ENCODE measurements at regions not wholly inside any gene's neighbourhood (a gene's known extent, or its start where the extent isn't known, plus 50 kb on each side); places are given as distances from the start of the nearest gene placed in this dataset.
A peak's percentile ranks its signal among the peaks of the same experiment; 100 is the strongest.

GRCh38 chr1:224565611-224566406 lies 50.3 kb upstream of the CNIH3 start:
- H2AFZ ChIP-seq (ENCODE audit: low read depth, low read length), result peak overlapping the region; percentile 39
- no peak for TF ChIP-seq CTCF (IDR thresholded peaks at IDR 0.05; ENCODE audit: insufficient read depth, low read depth, low read length)
- no peak for TF ChIP-seq EZH2 (IDR thresholded peaks at IDR 0.05; ENCODE audit: insufficient read depth, low read length)
- Mint-ChIP-seq H3K27ac (ENCODE audit: unreplicated experiment) (peak overlapping the region; percentile 83), H3K4me1 (ENCODE audit: low read depth, unreplicated experiment) (peaks cover 16% of the 10 kb centered on the region), H3K27me3 (ENCODE audit: low read depth, unreplicated experiment) (no peaks in the 10 kb centered on the region), H3K36me3 (ENCODE audit: low read depth, unreplicated experiment) (peaks cover 4% of the 10 kb centered on the region), H3K9me3 (ENCODE audit: unreplicated experiment) (peaks cover 5% of the 10 kb centered on the region), H3K4me3 (ENCODE audit: unreplicated experiment) (peak overlapping the region; percentile 37)
- no peaks in the 10 kb centered on the region for H3K27me3 ChIP-seq (ENCODE audit: insufficient read depth, low read length)
- H3K27ac ChIP-seq (ENCODE audit: low read depth, low read length), result peak overlapping the region; percentile 71
- FAIRE-seq, result no peak
- H3K36me3 ChIP-seq (ENCODE audit: insufficient read depth, low read length), result no peaks in the 10 kb centered on the region
- H3K4me2 ChIP-seq (ENCODE audit: low read length), result peak overlapping the region; percentile 72
- no peak overlapping the region for H3K4me3 ChIP-seq (ENCODE audit: insufficient read depth, low read depth, low read length)
- no peak for DNase-seq (ENCODE audit: low read depth)
- no peaks in the 10 kb centered on the region for H3K79me2 ChIP-seq (ENCODE audit: insufficient read depth, low read length)
- H3K4me1 ChIP-seq (ENCODE audit: insufficient read depth, low read length), result peaks cover 19% of the 10 kb centered on the region
- H3K9ac ChIP-seq (ENCODE audit: low read length), result peak overlapping the region; percentile 53
- no peaks in the 10 kb centered on the region for H4K20me1 ChIP-seq (ENCODE audit: insufficient read depth, low read length)
- H3K9me3 ChIP-seq (ENCODE audit: insufficient read depth, low read depth, low read length), result no peaks in the 10 kb centered on the region

Data from astrocyte (in vitro differentiated cells and primary cell).